ENCODE measurements at regions not wholly inside any gene's neighbourhood (a gene's known extent, or its start where the extent isn't known, plus 50 kb on each side); places are given as distances from the start of the nearest gene placed in this dataset.

DNA sequence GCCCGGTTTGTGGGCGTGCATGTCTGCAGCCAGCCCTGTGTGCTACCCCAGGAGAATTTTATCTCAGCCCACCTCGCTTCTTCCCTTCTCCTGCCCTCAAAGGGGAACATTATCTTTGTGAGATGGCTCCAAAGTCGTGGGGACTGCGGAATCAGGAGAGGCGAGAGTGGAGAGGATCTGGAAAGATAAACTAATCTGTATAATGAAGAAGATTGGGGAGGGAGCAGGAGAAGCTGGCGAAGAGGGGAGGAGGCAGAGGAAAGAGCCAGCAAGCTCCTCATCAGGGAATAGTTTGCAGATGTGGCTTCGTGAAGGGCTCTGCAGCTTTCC, 310.3 kb downstream of the MATN1 start:
- no peak for ATAC-seq
- no peak for DNase-seq (ENCODE audit: low spot score)

DNA sequence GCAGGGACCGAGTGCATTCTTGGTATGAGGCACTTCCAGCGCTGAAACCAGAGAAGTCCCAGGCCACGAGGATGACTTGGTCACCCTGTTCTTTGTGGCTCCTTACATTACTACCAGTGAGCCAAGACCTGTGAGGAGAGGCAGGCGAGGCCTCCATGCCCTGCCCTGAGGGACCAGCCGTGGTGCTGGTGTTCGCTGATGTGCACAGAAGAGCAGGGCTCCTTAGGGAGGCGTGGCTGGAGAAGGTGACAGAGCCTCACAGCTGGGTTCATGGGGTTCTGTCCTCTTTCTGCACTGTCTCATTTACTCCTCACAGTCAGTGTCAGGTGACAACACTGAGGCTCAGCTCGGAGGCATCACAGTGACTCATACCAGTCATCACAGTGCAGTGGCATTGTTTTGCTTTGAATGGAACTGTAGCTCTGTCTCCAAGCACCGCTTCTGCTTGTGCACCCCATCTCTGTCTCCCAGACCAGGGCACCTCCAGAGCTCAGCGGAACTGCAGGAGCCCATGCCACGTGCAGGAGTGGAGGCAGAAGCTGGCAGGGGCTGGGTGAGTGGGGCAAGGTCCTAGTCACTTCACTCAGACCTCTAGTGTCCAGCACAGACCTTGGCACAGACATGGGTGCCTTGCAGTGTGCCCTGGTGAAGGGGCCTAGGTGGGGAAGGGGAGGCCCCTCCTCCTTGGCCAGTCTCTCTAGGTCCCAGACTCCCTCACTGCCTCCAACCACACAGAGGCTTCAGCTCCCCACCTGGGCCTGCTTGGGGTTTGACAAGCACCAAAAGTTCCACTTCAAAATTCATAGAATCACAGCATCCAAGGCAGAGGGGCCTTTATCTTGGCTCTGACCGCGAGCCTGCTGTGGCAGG, 310.9 kb downstream of the MATN1 start:
- peak; percentile 40 for DNase-seq (ENCODE audit: low spot score)
- ATAC-seq = no peak

DNA sequence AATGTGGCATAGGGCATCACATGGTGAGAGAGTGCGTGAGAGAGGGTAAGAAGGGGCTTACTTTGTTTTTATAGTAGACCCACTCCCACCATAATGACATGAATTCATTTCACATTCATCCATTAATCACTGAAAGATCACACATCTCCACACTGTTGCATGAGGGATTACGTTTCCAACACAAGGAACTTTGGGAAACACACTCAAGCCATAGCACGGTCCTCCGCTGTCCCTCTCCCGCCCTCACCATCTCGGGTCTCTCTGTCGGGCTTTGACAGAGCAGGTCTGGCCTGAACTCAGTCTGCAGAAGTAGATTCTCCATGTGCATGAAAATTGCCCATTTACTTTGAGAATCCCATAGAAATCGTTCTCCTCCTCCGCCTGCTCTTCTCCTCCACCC, 312.2 kb downstream of the MATN1 start:
- ATAC-seq (no peak), DNase-seq (ENCODE audit: low spot score) (no peak)

DNA sequence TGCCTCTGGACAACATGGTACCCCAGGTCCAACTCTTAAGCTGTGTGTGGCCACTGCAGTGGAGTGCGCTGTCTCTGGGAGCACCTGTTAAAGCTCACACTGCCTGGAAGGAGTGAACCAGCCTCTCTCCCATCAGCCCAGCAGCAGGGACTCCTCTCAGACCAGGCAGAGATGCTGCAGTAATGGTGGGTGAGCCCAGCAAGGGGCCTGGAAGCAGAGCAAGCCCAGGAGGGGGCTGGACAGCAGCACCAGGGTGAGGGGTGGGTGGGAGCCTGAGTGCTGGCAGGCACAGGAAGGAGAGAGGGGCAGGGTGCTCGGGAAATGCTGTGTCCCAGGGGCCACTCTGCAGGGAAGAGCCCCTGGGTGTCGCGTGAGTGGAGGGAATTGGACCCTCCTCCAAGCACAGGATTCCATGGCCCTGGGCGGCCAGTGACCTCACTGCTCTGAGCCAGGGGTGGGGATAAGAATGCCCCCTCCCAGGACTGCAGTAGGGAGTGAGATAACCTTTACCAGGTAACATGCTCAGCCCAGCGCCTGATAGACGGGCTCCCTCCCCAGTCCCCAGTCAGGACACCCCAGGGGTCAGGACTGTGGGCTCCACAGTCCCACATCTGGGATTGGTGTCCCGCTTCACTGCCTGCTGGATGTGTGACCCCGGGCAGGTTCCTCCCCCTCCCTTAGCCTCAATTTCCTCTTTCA, 313.1 kb downstream of the MATN1 start:
- ATAC-seq (no peak), DNase-seq (ENCODE audit: low spot score) (peak; percentile 33)

DNA sequence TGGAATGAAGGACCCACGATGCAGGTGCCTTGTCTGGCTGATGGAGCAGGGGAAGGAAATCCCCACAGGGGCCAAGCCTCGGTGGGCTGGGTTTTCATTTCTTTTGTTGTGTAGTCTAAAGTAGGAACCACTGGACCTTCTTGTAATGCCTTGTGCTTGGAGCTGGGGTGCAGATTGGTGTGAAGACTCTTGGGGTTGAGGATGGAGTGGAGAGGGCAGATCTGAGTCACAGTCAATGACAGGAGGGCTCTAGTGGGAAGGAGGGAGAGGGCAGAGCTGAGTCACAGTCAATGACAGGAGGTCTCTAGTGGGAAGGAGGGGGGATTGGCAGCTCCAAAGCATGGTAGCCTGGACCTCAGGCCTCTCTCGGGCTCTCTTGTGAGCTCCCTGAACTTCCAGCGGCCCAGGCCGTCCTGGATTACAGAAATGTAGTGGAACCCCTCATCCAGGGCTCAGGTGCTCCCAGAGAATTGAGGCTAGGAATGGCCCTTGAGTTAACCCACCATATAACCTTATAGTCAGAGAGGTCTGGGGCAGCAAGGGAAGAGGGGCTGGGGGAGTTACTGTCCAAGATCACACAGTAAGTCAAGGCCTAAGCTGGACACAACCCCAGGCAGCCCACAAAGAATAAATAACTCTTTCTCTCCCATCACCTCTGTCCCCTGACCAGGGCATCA, 313.8 kb downstream of the MATN1 start:
- DNase-seq (ENCODE audit: low spot score) (no peak), ATAC-seq (no peak)

DNA sequence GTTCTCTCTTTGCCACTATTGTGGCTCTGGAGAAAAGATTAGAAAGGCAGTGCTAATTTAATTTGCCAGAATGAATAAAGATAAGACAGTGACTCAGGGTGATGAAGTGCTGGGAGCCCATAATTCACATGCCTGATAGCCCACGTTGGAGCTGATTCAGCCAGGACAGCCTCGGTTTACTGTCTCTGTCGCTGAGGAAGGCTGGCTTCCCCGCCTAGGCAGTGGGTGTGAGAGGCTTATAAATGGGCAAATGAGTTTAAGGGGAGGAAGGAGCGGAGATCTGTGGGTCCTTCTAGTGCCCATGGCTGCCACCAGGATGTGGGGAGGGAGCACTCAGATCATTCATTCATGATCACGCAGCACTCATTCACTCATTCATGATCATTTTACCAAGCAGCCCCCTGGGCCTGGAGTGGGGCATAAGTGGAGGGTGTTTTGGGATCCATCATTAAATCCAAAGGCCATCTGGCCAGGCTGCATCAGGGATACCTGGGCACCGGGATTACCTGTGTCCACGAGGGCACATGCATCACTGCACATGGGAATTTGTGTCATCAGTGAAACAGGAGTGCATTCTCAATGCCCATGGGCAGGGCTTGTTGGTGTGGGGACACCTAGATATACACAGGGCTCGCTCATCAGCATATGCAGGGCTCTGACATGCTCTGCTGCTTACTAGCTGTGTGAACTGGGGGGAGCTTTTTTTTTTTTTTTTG, 315.4 kb downstream of the MATN1 start:
- DNase-seq (ENCODE audit: low spot score) (peak; percentile 28), ATAC-seq (no peak)

DNA sequence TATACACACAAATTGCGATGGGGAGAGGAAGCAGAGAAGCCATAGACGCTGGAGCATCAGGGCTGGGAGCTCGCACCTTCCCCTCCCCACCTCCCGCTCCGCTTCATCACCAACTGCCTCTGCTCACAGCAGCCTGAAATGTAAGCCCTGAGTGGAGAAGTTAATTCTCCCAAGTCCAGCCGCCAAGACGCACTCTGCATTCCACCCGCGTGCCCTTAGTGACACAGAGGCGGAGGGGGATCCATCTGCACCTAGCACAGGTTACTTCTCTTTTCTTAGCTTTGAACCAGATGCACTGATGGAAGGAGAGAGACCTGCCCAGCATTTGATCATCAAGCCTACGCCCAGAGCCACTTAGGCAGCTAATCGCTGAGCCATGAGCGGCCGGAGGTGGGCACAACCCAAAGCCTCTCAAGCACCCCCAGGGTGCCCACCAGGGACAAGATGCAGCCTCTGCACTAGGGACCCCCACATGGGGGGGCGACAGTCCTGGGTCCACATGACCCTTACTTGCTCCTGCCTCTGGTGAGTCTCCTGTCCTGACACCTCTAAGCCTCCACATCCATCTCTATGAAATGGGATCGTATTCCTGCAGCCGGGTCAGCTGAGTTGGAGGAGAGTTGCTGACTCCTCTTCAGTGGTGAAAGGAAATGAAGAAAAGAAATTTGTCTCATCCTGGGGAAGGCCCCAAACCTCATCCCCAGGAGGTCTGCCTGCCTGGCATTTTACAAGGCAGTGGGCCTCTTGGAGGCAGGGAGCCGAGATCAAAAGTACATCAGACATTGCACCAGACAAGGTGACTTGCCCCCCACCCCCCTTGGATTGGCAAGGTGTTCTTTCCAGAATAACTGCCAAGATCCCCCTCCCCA, 316.2 kb downstream of the MATN1 start:
- ATAC-seq (no peak), DNase-seq (ENCODE audit: low spot score) (peak; percentile 38)

DNA sequence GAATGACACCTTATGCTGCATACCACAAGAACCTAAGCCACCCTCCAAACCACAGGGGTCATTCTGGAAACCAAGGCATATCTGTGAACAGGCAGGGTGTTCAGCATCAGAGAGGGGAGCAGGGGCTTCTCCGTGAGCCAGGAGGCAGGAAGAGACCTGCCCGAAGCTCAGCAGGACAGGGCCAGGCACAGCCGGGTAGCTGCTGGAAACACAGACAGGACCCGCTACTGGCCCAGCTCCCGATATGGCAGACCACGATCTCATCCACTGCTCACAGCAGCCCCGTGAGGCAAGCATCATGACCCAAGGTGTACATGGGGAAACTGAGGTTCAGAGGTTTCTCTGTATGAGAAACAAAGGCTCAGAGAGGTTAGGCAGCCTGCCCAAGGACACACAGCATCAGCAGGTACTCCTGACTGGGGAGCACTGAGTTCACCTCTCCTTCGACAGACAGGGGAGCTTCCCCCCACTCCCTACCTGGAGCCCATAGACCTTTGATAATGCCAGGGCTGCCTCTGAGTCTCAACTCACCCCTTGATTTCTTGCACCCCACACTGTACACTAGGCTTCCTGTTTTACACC, 317.7 kb downstream of the MATN1 start:
- DNase-seq (ENCODE audit: low spot score) (peak; percentile 16), ATAC-seq (no peak)

DNA sequence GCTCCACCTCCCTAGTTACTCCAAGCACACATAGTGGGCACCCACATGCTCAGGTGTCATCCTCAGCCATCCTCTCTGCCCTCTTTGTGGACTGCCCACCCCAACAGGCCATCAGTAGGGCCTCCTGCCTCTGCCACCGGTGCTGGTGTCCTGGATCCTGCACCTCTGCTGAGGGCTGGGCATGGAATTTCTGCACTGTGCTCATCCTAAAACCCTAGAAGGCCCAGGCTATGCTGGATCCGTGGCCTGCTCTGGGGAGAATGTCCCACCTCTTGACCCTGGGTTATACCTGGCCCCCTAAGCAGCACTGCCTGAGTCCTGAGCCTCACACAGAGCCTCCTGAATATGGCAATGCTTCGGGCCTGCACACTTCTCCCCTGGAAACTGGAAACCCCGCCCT, 318.3 kb downstream of the MATN1 start:
- peak; percentile 35 for DNase-seq (ENCODE audit: low spot score)
- ATAC-seq = no peak

DNA sequence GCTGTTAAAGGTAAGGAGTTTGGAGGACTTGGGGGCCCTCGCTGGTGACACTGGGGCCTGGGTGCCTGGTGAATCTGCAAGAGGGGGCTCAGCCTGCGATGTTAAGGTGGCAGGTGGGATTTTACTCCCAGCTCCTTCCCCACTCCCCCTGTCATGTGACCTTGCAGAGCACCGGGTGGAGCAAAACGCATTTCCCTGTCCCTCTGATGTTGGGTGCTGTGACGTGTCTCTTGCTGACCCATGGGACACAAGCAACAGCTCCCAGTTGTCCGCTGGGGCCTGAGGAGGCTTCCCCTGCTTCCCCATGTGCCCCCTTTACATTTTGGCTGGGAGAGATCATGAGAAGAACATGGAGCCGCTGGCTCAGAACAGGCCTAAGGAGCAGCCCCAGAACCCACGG, 319.0 kb downstream of the MATN1 start:
- no peak for DNase-seq (ENCODE audit: low spot score)
- no peak for ATAC-seq

DNA sequence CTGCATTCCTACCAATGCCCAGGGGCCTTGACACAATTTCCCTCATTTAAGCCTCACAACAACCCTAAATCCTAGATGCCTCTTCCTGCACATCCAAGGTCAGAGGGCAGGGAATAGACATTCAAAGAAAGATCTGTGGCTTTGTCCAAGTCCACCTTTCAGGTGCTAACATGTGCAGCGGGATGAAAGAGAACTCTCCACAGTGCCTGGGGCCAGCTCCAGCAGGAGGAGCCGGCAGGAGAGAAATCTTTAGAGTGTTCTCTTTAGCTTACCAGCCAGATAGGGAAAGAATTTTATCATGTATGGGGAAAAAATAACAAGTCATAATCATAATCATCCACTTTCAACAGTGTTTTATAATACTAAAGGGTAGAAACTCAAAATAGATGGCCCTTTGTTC, 319.7 kb downstream of the MATN1 start:
- ATAC-seq = no peak

DNA sequence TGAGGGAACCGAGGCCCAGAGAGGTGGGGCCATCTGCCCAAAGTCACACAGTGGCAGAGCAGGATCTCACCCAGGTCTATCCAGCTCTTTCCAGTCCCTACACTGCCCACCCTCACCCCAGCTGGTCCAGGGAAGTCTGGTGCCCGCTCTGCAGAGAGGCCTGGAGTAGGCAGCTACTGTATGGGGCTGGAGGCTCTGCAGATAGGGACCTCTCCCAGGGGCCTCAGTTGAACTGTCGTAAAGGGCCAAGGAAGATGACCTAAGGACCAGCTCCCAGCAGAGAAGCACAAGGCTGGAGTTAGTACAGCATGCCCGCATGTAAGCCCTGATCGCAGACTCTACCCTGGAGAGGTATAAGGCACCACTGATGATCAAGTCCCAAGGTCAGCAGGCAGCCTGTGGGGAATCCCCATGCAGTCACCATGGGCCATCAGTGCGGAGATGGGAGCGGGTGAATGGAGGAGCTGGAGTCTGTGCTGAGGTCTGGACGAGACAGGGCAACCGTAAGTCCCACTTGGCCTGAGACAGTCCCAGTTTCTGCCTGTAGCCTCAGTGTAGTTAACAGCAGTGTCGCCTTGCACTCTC, 320.2 kb downstream of the MATN1 start:
- ATAC-seq (no peak), DNase-seq (ENCODE audit: low spot score) (no peak)

More for the DNA sequence above, 319.7 kb downstream of the MATN1 start:
- no peak for DNase-seq (ENCODE audit: low spot score)

DNA sequence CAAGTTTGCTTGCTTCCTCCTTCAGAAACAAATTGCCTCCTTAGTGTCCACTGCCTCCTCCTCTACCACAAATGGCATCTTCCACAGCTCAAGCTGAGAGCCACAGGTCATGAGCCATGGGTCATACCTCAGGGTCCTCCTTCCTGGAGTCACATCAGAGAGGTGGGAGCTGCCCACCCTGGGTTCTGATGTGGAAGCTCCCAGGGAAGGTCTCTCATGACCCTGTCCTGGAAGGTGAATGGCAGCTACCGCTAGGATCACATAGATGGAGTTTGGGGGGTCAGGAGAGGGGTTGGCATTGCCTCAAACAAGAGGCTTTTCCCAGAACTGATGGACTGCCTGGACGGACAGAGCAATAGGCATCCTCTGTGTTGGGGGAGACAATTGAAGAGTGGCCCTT, 321.4 kb downstream of the MATN1 start:
- DNase-seq (ENCODE audit: low spot score) (no peak), ATAC-seq (no peak)

DNA sequence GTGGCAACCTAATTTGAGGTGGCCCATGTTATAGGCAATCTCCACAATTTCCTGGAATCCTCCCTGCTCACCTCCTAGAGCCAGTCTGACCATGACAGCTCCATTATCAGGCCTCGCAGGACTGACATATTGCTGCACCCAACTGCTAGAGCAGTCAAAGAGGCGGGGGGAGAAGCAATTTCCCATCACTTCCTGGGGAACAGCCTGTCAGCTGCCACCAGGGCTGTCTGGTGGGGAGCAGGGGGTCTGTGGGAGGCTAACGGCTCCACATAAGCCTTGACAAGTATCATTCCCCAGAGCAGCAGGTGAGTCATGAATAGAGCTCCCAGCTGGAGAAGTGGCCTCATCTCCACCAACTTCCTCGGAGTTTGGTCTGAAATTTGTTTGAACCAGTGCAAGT, 322.9 kb downstream of the MATN1 start:
- DNase-seq (ENCODE audit: low spot score) = no peak
- ATAC-seq = no peak

DNA sequence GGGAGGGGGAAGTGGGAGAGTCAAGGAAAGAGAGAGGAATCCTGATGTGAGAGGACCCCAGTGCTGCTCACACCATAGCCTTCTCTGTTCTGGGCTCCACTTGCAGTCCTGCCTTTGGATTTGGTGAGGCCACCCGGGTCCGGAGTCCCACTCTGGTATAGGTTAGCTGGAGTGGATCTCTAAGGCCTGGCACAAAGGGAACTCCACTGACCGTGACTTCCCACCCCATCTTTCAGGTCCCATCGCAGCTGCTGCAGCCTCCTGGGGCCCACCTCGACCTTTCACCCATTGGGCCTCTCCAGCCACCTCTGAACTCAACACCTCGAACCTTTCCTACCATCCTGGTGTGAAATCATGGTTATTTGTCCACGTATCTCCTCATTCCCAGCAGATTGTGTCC, 324.4 kb downstream of the MATN1 start:
- DNase-seq (ENCODE audit: low spot score) (no peak), ATAC-seq (no peak)

DNA sequence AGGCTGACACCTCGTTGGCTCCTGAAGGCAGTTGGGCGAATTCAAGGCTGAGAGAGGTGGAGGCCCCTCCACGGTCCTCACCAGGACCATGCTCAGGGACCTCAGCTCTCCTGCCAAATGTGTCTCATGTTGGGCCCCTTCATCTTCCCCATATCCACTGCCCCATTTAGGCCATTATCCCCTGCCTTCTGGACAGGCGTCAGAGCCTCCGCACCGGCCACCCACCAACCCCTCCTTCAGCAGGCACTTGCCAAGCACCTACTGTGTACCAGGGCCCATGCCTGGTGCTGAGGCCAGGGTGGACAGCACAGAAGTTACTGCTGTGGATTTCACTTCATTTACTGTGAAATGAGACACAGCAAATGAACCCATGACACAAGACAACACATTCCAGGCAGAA, 325.8 kb downstream of the MATN1 start:
- ATAC-seq = no peak
- DNase-seq (ENCODE audit: low spot score) = no peak

DNA sequence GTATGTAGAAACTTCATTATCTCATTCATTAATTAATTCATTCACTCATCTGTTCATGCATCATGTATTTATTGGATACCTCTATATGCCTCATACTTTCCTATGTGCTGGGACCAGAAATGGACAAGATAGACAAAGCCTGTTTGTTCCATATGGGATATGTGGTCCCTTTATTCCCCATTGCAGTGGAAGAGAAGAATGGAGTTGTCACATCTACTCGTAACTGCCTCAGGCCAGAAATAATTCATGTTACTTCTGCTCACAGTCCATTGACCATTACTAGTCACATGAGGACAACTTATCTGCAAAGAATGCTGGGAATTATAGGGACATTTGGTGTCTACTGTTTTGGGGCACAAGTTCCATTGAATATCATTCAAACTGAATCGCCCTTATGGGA, 327.8 kb downstream of the MATN1 start:
- DNase-seq (ENCODE audit: low spot score) (no peak), ATAC-seq (no peak)

DNA sequence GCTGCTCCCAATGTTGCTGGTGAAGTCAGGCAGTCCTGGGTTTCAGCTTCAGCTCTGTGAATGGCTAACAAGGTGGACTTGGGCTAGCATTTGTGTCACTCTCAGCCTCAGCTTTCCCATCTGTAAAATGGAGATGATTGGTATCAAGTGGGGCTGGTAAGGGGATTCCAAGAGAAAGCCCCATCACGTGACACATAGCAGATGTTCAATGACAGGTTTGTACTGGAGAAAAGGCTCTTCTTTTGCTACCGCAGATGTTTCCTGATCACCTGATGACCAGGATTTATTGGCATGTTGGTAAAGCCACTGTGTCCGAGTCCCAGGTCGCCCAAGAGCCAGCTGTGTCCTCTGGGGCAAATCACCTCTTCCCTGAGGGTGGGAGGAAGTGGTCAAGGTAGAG, 335.0 kb downstream of the MATN1 start:
- DNase-seq (ENCODE audit: low spot score) = no peak
- ATAC-seq = no peak

DNA sequence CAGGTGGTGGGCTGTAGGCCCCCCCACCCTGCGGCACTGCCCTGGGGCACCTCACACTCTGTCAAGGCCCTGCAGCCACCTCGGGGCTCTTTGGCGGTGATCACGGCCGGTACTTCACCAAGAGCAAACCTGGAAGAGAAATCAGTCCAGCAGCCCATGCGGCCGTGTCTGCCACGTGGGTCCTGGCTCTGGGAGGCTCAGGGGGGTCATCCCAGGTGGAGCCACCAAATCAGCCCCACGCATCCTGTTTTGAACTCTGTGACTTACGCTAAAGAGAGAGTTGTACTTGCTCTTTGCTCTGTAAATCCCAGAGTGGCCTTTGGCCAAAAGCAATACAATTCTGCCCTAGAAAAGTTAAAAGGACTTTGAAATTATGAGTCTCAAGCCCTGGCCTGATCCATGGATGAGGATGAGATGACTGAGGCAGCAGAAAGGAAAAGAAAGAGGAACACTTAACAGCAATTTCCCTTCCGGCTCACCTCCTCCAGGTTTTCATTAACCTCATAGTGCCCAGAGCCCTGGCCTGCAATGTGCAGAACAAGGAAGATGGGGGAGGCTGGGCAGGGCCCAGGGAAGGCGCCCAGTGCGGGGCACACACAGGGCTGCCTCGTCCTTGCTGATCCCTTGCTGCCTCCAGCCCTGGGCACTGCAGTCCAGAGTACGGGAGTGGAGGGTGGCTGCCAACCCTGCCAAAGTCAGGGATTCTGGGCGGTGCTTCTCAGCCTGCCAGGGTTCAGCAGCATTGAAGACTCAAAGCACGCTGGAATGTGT, 337.0 kb downstream of the MATN1 start:
- DNase-seq (ENCODE audit: low spot score) (peak; percentile 72), ATAC-seq (peak; percentile 89)
